Testis (tissue), 2 donors: ENCODE measurements at regions not wholly inside any gene's neighbourhood (a gene's known extent, or its start where the extent isn't known, plus 50 kb on each side); places are given as distances from the start of the nearest gene placed in this dataset.

Experiments
- POLR2A ChIP-seq: fragments of 450-650 bp; IDR thresholded peaks from one replicate; pipeline ENCODE4 v1.6.1; 2017; ENCODE audit warnings: antibody characterized with exemption, mild to moderate bottlenecking, moderate library complexity
- TF ChIP-seq, protein P1 (sequence below), 3 experiments: fragments of 450-650 bp in 2 of 3; fragments of 200-600 bp in 1 of 3; sonication (generic) in 1 of 3; IDR thresholded peaks; one replicate each; pipeline ENCODE4 v1.5.1; 2016 to 2019; ENCODE audit warnings: antibody characterized with exemption in 3 of 3, mild to moderate bottlenecking in 2 of 3, moderate library complexity in 1 of 3

DNA sequence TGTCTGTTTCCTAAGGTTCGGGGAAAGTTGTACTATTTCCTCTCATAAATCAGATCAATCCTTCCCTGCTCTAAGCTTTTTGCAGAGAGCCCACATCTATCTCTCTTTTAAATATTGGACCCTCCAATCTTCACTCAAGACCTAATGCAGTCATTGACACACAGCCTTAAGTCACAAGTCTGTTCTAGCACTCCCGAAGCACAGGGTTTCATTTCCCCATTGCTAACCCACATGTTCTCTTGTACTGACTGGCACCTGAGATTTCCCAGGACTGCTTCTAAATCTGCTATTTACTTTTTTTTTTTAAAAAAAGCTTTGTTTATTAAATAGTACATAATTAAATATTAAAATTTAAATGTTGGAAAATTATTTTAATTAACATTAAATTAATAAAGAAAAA is 674.7 kb downstream of the TBC1D22A start:
- TF ChIP-seq, protein P1, sequence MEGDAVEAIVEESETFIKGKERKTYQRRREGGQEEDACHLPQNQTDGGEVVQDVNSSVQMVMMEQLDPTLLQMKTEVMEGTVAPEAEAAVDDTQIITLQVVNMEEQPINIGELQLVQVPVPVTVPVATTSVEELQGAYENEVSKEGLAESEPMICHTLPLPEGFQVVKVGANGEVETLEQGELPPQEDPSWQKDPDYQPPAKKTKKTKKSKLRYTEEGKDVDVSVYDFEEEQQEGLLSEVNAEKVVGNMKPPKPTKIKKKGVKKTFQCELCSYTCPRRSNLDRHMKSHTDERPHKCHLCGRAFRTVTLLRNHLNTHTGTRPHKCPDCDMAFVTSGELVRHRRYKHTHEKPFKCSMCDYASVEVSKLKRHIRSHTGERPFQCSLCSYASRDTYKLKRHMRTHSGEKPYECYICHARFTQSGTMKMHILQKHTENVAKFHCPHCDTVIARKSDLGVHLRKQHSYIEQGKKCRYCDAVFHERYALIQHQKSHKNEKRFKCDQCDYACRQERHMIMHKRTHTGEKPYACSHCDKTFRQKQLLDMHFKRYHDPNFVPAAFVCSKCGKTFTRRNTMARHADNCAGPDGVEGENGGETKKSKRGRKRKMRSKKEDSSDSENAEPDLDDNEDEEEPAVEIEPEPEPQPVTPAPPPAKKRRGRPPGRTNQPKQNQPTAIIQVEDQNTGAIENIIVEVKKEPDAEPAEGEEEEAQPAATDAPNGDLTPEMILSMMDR (IDR thresholded peaks at IDR 0.05), result no peak
- no peak for TF ChIP-seq POLR2A
